ENCODE measurements at regions not wholly inside any gene's neighbourhood (a gene's known extent, or its start where the extent isn't known, plus 50 kb on each side); places are given as distances from the start of the nearest gene placed in this dataset.

GRCh38 chr16:51343411-51343810 is 192.3 kb upstream of the SALL1 start:
- no peaks in the 10 kb centered on the region for H3K36me3 Mint-ChIP-seq (ENCODE audit: low read depth)
- Histone ChIP-seq H2AFZ (no peak overlapping the region), H3K27ac (ENCODE audit: low read depth) (no peak overlapping the region), H3F3A (replicated peaks; ENCODE audit: low read depth) (no peaks in the 10 kb centered on the region), H3K4me2 (no peak overlapping the region), H3K4me3 (no peak overlapping the region), H4K20me1 (replicated peaks; ENCODE audit: insufficient read depth) (no peaks in the 10 kb centered on the region), H3K27me3 (ENCODE audit: insufficient read depth) (no peaks in the 10 kb centered on the region), H3K79me2 (replicated peaks; ENCODE audit: insufficient read depth) (no peaks in the 10 kb centered on the region), H3K4me1 (ENCODE audit: insufficient read depth) (no peaks in the 10 kb centered on the region), H3K9me2 (ENCODE audit: insufficient read depth) (no peaks in the 10 kb centered on the region), H3K36me3 (ENCODE audit: insufficient read depth) (no peaks in the 10 kb centered on the region)
- ATAC-seq: no peak
- TF ChIP-seq, protein P1, sequence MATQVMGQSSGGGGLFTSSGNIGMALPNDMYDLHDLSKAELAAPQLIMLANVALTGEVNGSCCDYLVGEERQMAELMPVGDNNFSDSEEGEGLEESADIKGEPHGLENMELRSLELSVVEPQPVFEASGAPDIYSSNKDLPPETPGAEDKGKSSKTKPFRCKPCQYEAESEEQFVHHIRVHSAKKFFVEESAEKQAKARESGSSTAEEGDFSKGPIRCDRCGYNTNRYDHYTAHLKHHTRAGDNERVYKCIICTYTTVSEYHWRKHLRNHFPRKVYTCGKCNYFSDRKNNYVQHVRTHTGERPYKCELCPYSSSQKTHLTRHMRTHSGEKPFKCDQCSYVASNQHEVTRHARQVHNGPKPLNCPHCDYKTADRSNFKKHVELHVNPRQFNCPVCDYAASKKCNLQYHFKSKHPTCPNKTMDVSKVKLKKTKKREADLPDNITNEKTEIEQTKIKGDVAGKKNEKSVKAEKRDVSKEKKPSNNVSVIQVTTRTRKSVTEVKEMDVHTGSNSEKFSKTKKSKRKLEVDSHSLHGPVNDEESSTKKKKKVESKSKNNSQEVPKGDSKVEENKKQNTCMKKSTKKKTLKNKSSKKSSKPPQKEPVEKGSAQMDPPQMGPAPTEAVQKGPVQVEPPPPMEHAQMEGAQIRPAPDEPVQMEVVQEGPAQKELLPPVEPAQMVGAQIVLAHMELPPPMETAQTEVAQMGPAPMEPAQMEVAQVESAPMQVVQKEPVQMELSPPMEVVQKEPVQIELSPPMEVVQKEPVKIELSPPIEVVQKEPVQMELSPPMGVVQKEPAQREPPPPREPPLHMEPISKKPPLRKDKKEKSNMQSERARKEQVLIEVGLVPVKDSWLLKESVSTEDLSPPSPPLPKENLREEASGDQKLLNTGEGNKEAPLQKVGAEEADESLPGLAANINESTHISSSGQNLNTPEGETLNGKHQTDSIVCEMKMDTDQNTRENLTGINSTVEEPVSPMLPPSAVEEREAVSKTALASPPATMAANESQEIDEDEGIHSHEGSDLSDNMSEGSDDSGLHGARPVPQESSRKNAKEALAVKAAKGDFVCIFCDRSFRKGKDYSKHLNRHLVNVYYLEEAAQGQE (IDR thresholded peaks at IDR 0.05; ENCODE audit: unreplicated experiment): no peak
- no peak for TF ChIP-seq JUNB (IDR thresholded peaks at IDR 0.05; ENCODE audit: unreplicated experiment)
- TF ChIP-seq EZH2 (IDR thresholded peaks at IDR 0.05; ENCODE audit: low read depth, unreplicated experiment): no peak
- no peak for TF ChIP-seq CREB1 (CRISPR knock-in tag; IDR thresholded peaks at IDR 0.05; ENCODE audit: low read depth)
- TF ChIP-seq, protein P2, sequence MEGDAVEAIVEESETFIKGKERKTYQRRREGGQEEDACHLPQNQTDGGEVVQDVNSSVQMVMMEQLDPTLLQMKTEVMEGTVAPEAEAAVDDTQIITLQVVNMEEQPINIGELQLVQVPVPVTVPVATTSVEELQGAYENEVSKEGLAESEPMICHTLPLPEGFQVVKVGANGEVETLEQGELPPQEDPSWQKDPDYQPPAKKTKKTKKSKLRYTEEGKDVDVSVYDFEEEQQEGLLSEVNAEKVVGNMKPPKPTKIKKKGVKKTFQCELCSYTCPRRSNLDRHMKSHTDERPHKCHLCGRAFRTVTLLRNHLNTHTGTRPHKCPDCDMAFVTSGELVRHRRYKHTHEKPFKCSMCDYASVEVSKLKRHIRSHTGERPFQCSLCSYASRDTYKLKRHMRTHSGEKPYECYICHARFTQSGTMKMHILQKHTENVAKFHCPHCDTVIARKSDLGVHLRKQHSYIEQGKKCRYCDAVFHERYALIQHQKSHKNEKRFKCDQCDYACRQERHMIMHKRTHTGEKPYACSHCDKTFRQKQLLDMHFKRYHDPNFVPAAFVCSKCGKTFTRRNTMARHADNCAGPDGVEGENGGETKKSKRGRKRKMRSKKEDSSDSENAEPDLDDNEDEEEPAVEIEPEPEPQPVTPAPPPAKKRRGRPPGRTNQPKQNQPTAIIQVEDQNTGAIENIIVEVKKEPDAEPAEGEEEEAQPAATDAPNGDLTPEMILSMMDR (conservative IDR thresholded peaks at IDR 0.05; ENCODE audit: low read depth in 2 of 2): no peak
- TF ChIP-seq, protein P3, sequence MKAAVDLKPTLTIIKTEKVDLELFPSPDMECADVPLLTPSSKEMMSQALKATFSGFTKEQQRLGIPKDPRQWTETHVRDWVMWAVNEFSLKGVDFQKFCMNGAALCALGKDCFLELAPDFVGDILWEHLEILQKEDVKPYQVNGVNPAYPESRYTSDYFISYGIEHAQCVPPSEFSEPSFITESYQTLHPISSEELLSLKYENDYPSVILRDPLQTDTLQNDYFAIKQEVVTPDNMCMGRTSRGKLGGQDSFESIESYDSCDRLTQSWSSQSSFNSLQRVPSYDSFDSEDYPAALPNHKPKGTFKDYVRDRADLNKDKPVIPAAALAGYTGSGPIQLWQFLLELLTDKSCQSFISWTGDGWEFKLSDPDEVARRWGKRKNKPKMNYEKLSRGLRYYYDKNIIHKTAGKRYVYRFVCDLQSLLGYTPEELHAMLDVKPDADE (IDR thresholded peaks at IDR 0.05): no peak
- no peak for TF ChIP-seq ZNF114 (CRISPR knock-in tag; IDR thresholded peaks at IDR 0.05)
- TF ChIP-seq, protein P4, sequence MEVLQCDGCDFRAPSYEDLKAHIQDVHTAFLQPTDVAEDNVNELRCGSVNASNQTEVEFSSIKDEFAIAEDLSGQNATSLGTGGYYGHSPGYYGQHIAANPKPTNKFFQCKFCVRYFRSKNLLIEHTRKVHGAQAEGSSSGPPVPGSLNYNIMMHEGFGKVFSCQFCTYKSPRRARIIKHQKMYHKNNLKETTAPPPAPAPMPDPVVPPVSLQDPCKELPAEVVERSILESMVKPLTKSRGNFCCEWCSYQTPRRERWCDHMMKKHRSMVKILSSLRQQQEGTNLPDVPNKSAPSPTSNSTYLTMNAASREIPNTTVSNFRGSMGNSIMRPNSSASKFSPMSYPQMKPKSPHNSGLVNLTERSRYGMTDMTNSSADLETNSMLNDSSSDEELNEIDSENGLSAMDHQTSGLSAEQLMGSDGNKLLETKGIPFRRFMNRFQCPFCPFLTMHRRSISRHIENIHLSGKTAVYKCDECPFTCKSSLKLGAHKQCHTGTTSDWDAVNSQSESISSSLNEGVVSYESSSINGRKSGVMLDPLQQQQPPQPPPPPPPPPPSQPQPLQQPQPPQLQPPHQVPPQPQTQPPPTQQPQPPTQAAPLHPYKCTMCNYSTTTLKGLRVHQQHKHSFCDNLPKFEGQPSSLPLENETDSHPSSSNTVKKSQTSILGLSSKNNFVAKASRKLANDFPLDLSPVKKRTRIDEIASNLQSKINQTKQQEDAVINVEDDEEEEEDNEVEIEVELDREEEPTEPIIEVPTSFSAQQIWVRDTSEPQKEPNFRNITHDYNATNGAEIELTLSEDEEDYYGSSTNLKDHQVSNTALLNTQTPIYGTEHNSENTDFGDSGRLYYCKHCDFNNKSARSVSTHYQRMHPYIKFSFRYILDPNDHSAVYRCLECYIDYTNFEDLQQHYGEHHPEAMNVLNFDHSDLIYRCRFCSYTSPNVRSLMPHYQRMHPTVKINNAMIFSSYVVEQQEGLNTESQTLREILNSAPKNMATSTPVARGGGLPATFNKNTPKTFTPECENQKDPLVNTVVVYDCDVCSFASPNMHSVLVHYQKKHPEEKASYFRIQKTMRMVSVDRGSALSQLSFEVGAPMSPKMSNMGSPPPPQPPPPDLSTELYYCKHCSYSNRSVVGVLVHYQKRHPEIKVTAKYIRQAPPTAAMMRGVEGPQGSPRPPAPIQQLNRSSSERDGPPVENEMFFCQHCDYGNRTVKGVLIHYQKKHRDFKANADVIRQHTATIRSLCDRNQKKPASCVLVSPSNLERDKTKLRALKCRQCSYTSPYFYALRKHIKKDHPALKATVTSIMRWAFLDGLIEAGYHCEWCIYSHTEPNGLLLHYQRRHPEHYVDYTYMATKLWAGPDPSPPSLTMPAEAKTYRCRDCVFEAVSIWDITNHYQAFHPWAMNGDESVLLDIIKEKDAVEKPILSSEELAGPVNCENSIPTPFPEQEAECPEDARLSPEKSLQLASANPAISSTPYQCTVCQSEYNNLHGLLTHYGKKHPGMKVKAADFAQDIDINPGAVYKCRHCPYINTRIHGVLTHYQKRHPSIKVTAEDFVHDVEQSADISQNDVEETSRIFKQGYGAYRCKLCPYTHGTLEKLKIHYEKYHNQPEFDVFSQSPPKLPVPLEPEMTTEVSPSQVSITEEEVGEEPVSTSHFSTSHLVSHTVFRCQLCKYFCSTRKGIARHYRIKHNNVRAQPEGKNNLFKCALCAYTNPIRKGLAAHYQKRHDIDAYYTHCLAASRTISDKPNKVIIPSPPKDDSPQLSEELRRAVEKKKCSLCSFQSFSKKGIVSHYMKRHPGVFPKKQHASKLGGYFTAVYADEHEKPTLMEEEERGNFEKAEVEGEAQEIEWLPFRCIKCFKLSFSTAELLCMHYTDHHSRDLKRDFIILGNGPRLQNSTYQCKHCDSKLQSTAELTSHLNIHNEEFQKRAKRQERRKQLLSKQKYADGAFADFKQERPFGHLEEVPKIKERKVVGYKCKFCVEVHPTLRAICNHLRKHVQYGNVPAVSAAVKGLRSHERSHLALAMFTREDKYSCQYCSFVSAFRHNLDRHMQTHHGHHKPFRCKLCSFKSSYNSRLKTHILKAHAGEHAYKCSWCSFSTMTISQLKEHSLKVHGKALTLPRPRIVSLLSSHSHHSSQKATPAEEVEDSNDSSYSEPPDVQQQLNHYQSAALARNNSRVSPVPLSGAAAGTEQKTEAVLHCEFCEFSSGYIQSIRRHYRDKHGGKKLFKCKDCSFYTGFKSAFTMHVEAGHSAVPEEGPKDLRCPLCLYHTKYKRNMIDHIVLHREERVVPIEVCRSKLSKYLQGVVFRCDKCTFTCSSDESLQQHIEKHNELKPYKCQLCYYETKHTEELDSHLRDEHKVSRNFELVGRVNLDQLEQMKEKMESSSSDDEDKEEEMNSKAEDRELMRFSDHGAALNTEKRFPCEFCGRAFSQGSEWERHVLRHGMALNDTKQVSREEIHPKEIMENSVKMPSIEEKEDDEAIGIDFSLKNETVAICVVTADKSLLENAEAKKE (CRISPR knock-in tag; IDR thresholded peaks at IDR 0.05): no peak
- TF ChIP-seq POLR2AphosphoS5 (IDR thresholded peaks at IDR 0.05; ENCODE audit: low read depth): no peak
- TF ChIP-seq ZNF331 (CRISPR knock-in tag; IDR thresholded peaks at IDR 0.05; ENCODE audit: low read depth): no peak
- no peak for TF ChIP-seq EZH2phosphoT487 (IDR thresholded peaks at IDR 0.05; ENCODE audit: unreplicated experiment)
- no peak for TF ChIP-seq STAT1 (IDR thresholded peaks at IDR 0.05; ENCODE audit: unreplicated experiment)
- no peak for TF ChIP-seq NANOG (IDR thresholded peaks at IDR 0.05; ENCODE audit: borderline replicate concordance)
- H3K4me1 Mint-ChIP-seq: peaks cover 4% of the 10 kb centered on the region; the same call in 2 of the 3 replicates
- no peaks in the 10 kb centered on the region for H3K27me3 Mint-ChIP-seq (ENCODE audit: insufficient read depth, low read depth, poor library complexity)
- DNase-seq (ENCODE audit: low spot score): no peak
- H3K27ac Mint-ChIP-seq: no peak overlapping the region
- peaks cover 3% of the 10 kb centered on the region; the same call in 1 of the 3 replicates for H3K9me3 Mint-ChIP-seq
- H3K4me3 Mint-ChIP-seq: no peak overlapping the region
